ENCODE measurements at regions not wholly inside any gene's neighbourhood (a gene's known extent, or its start where the extent isn't known, plus 50 kb on each side); places are given as distances from the start of the nearest gene placed in this dataset.
A peak's percentile ranks its signal among the peaks of the same experiment; 100 is the strongest.

DNA sequence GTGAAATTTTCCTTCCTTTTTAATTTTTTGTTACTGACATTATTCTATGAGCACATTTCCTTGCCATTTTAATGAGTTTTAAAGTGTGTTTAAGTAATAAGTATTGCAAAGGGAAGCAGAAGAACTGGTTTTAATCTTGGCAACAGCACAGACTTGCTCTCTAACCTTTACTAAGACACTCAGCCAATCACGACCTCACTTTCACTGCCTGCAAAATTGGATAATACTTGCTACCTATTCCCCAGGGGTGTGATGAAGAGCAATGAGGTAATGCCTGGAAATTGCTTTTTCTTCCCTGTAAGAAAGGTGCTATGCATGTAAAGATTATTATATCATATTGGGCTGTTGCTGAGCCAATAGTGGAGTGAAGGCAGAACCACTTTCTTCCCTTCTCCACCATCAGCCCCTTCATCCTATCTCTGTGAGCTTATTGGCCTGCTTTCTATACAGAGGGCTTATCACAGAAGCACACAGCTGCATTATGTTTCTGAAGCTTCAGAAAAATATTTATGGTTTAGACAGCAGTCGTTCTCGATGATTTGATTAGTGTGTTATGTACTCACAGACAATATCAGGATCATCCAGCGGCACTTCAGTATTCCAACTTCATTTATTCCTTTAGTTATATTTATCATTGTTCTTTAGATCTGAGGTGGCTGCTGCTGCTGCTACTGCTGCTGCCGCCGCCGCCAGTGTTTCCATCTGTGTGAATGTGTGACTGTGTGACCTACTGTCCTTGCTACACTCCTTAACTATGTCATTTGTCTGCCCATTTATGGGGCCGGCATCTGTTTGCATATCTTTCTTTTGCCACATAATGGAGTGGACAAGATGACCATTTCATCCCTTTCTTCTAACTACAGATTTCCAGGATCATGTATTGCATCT lies 255.1 kb downstream of the C4orf33 start:
- Mint-ChIP-seq H3K27me3 (ENCODE audit: unreplicated experiment) (no peaks in the 10 kb centered on the region), H3K27ac (ENCODE audit: unreplicated experiment) (peak overlapping the region; percentile 49)
- DNase-seq: no peak

DNA sequence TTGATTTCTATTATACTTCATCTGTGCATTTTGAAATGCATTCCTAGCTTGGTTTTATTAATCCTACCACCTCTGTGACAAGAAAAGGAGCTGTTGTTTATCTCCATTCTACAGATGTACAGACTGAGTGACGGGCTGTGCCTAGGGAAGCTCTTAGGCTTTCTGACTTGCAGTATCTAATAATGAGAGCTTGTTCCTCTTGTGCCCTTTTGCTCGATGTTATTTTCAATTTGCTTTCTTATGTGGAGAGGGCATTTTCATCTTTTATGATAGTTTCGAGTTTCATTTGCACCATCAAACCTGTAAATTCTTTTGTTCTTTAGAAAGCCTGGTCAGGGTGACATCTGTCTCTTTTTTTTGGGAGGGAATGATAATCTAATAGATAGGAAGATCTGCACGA lies 256.5 kb downstream of the C4orf33 start:
- no peak for DNase-seq
- H3K27ac Mint-ChIP-seq (ENCODE audit: unreplicated experiment): no peak overlapping the region
- H3K27me3 Mint-ChIP-seq (ENCODE audit: unreplicated experiment): no peaks in the 10 kb centered on the region
- TF ChIP-seq, protein P1, sequence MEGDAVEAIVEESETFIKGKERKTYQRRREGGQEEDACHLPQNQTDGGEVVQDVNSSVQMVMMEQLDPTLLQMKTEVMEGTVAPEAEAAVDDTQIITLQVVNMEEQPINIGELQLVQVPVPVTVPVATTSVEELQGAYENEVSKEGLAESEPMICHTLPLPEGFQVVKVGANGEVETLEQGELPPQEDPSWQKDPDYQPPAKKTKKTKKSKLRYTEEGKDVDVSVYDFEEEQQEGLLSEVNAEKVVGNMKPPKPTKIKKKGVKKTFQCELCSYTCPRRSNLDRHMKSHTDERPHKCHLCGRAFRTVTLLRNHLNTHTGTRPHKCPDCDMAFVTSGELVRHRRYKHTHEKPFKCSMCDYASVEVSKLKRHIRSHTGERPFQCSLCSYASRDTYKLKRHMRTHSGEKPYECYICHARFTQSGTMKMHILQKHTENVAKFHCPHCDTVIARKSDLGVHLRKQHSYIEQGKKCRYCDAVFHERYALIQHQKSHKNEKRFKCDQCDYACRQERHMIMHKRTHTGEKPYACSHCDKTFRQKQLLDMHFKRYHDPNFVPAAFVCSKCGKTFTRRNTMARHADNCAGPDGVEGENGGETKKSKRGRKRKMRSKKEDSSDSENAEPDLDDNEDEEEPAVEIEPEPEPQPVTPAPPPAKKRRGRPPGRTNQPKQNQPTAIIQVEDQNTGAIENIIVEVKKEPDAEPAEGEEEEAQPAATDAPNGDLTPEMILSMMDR (IDR thresholded peaks at IDR 0.05; ENCODE audit: partially characterized antibody, unreplicated experiment): no peak
- no peak overlapping the region for H3K4me3 Mint-ChIP-seq (ENCODE audit: unreplicated experiment)
- peaks cover 12% of the 10 kb centered on the region for H3K4me1 Mint-ChIP-seq (ENCODE audit: low read depth, unreplicated experiment)
- H3K9me3 Mint-ChIP-seq (ENCODE audit: unreplicated experiment): peaks cover 1% of the 10 kb centered on the region
- no peaks in the 10 kb centered on the region for H3K36me3 Mint-ChIP-seq (ENCODE audit: unreplicated experiment)

More for the DNA sequence above, 255.1 kb downstream of the C4orf33 start:
- Mint-ChIP-seq H3K36me3 (ENCODE audit: unreplicated experiment) (no peaks in the 10 kb centered on the region), H3K4me1 (ENCODE audit: low read depth, unreplicated experiment) (peaks cover 12% of the 10 kb centered on the region), H3K4me3 (ENCODE audit: unreplicated experiment) (peak overlapping the region; percentile 12), H3K9me3 (ENCODE audit: unreplicated experiment) (peaks cover 1% of the 10 kb centered on the region)
- TF ChIP-seq, protein P1 (IDR thresholded peaks at IDR 0.05; ENCODE audit: partially characterized antibody, unreplicated experiment): no peak

DNA sequence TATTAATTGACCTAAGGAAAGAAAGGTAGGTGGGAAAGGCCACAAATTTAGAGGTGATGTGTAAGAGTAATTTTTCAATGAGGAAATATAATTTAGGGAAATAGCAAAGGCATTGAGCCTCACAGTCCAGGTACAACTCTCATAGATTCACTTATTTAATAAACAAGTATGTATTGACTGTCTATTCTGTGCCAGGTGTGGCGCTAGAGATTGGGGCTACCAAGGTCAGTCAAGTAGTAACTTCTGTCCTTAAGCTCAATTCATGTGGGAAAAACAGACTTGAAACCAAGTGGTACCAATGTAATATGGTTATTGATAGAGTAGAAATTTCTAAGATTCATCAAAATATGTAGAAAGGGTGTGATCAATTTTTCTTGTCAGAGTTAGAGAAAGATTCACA lies 257.5 kb downstream of the C4orf33 start:
- DNase-seq: no peak
- H3K27ac Mint-ChIP-seq (ENCODE audit: unreplicated experiment): no peak overlapping the region
- TF ChIP-seq, protein P1 (IDR thresholded peaks at IDR 0.05; ENCODE audit: partially characterized antibody, unreplicated experiment): no peak
- no peaks in the 10 kb centered on the region for H3K36me3 Mint-ChIP-seq (ENCODE audit: unreplicated experiment)
- no peaks in the 10 kb centered on the region for H3K27me3 Mint-ChIP-seq (ENCODE audit: unreplicated experiment)
- H3K9me3 Mint-ChIP-seq (ENCODE audit: unreplicated experiment): peaks cover 1% of the 10 kb centered on the region
- peaks cover 12% of the 10 kb centered on the region for H3K4me1 Mint-ChIP-seq (ENCODE audit: low read depth, unreplicated experiment)
- no peak overlapping the region for H3K4me3 Mint-ChIP-seq (ENCODE audit: unreplicated experiment)

DNA sequence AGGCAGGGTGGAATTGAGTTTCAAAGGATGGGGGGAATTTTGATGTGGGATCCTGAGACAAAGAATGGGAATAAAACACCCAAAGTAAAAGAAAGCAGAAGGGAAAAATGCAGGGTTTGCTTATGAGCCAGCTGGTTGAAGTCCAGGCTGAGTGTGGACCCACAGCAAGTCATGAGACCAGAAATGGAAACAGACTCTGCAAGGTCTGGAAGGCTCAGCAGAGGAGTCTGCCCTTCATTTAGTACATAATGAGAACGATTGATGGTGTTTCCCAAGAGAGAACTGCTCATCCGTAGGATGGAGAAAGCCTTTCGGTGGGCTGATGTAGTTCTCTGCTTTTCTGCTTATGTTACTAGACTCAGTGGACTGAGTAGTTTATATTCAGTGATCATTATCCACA lies 259.1 kb downstream of the C4orf33 start:
- peaks cover 12% of the 10 kb centered on the region for H3K4me1 Mint-ChIP-seq (ENCODE audit: low read depth, unreplicated experiment)
- no peaks in the 10 kb centered on the region for H3K36me3 Mint-ChIP-seq (ENCODE audit: unreplicated experiment)
- peaks cover 1% of the 10 kb centered on the region for H3K9me3 Mint-ChIP-seq (ENCODE audit: unreplicated experiment)
- no peak for DNase-seq
- no peaks in the 10 kb centered on the region for H3K27me3 Mint-ChIP-seq (ENCODE audit: unreplicated experiment)
- H3K4me3 Mint-ChIP-seq (ENCODE audit: unreplicated experiment): no peak overlapping the region
- H3K27ac Mint-ChIP-seq (ENCODE audit: unreplicated experiment): no peak overlapping the region
- TF ChIP-seq, protein P1 (IDR thresholded peaks at IDR 0.05; ENCODE audit: partially characterized antibody, unreplicated experiment): no peak

DNA sequence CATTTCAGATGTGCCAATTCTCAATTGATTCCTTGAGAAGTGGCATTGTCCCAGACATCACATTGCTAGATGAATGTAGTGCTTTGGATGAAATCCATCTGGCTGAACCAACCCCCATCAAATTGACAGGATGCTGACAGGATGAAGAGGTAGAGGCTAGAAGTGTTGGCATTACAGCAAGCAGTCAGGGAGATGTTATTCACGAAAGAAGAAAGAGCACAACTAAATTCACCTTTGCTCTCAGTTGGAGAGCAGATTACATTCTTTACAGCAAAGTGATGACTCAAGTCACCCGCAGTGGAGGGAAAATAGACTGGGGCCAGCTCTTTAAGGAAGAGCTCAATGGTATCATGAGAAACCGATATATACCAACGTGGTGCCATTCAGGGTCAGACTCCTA lies 259.6 kb downstream of the C4orf33 start:
- H3K4me1 Mint-ChIP-seq (ENCODE audit: low read depth, unreplicated experiment): peaks cover 12% of the 10 kb centered on the region
- H3K36me3 Mint-ChIP-seq (ENCODE audit: unreplicated experiment): no peaks in the 10 kb centered on the region
- H3K27me3 Mint-ChIP-seq (ENCODE audit: unreplicated experiment): no peaks in the 10 kb centered on the region
- TF ChIP-seq, protein P1 (IDR thresholded peaks at IDR 0.05; ENCODE audit: partially characterized antibody, unreplicated experiment): no peak
- peaks cover 1% of the 10 kb centered on the region for H3K9me3 Mint-ChIP-seq (ENCODE audit: unreplicated experiment)
- H3K4me3 Mint-ChIP-seq (ENCODE audit: unreplicated experiment): no peak overlapping the region
- H3K27ac Mint-ChIP-seq (ENCODE audit: unreplicated experiment): no peak overlapping the region
- no peak for DNase-seq

All from glutamatergic neuron (in vitro differentiated cells).